Loucy (cell line): ENCODE measurements at regions not wholly inside any gene's neighbourhood (a gene's known extent, or its start where the extent isn't known, plus 50 kb on each side); places are given as distances from the start of the nearest gene placed in this dataset.

Experiments used
- H2AFZ ChIP-seq: fragments of 200-600 bp; sonication (generic); 2 replicates; pipeline ENCODE4 v1.6.0; 2016; ENCODE audit warnings: antibody characterized with exemption, mild to moderate bottlenecking, low read length, moderate library complexity
- H3F3A ChIP-seq: fragments of 200-600 bp; 2 replicates; pipeline ENCODE4 v1.6.0; 2016; ENCODE audit warnings: antibody characterized with exemption, low read depth, mild to moderate bottlenecking
- H3K27me3 ChIP-seq: fragments of 200-600 bp; sonication (generic); 2 replicates; pipeline ENCODE4 v1.6.1; 2014; ENCODE audit warnings: low read length, mild to moderate bottlenecking; ENCODE audit not compliant: insufficient read depth, poor library complexity, severe bottlenecking
- H3K36me3 ChIP-seq: fragments of 200-600 bp; sonication (generic); 2 replicates; pipeline ENCODE4 v1.6.1; 2016; ENCODE audit warnings: low read length; ENCODE audit not compliant: insufficient read depth
- H3K4me1 ChIP-seq: fragments of 200-600 bp; sonication (generic); 2 replicates; pipeline ENCODE4 v1.5.1; 2014; ENCODE audit warnings: low read length, mild to moderate bottlenecking; ENCODE audit not compliant: insufficient read depth, poor library complexity, severe bottlenecking
- H3K4me2 ChIP-seq: fragments of 200-600 bp; sonication (generic); 2 replicates; pipeline ENCODE4 v1.6.0; 2014; ENCODE audit warnings: antibody characterized with exemption, low read length, low read depth, mild to moderate bottlenecking; ENCODE audit not compliant: poor library complexity, severe bottlenecking
- H3K4me3 ChIP-seq: fragments of 200-600 bp; sonication (generic); 2 replicates; pipeline ENCODE4 v1.5.1; 2014; ENCODE audit warnings: low read length, mild to moderate bottlenecking, mixed read lengths; ENCODE audit not compliant: poor library complexity, severe bottlenecking
- H3K79me2 ChIP-seq: fragments of 200-600 bp; sonication (generic); 2 replicates; pipeline ENCODE4 v1.6.1; 2014; ENCODE audit warnings: low read length; ENCODE audit not compliant: insufficient read depth
- H3K9ac ChIP-seq: fragments of 200-600 bp; sonication (generic); 2 replicates; pipeline ENCODE4 v1.6.0; 2014; ENCODE audit warnings: mild to moderate bottlenecking, low read depth, low read length, moderate library complexity; ENCODE audit not compliant: poor library complexity, severe bottlenecking
- H3K9me2 ChIP-seq: fragments of 200-600 bp; sonication (generic); replicated peaks from 2 replicates; pipeline ENCODE4 v1.6.1; 2016; ENCODE audit warnings: low read depth, low read length, mixed read lengths
- H3K9me3 ChIP-seq: fragments of 200-600 bp; sonication (generic); 2 replicates; pipeline ENCODE4 v1.6.1; 2014; ENCODE audit warnings: mild to moderate bottlenecking, antibody characterized with exemption, low read length, low read depth; ENCODE audit not compliant: insufficient read depth
- H4K20me1 ChIP-seq: fragments of 200-600 bp; sonication (generic); 2 replicates; pipeline ENCODE4 v1.6.0; 2014; ENCODE audit warnings: antibody characterized with exemption, low read length, mild to moderate bottlenecking; ENCODE audit not compliant: insufficient read depth, poor library complexity, severe bottlenecking
- EZH2phosphoT487 ChIP-seq: fragments of 200-600 bp; IDR thresholded peaks from 2 replicates; pipeline ENCODE4 v1.6.1; 2018; ENCODE audit warnings: antibody characterized with exemption, mild to moderate bottlenecking, moderate library complexity, borderline replicate concordance
- TF ChIP-seq, protein P1 (sequence below): fragments of 200-600 bp; sonication (generic); conservative IDR thresholded peaks from 2 replicates; pipeline ENCODE4 v1.5.1; 2014; ENCODE audit warnings: mild to moderate bottlenecking, antibody characterized with exemption, low read length

DNA sequence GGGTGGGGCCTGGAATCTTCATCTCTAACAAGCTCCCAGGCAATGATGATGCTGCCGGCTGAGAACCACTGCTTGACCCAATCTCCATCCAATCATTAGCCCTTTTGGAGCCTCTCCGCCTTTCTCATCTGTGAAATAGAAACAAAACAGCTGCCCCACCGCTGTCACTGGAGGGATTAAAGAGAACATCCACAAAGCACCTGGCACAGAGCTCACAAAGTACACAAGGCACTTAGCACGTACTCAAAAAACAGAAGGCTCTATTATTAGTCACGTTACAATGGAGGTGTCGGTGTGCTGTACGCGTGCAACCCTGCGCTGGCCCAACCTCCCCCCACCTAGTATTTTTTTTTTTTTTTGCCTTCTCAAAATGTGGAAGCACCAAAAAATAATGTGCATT is 213.5 kb upstream of the ARID1B start:
- no peak overlapping the region for H3K4me3 ChIP-seq
- no peak for TF ChIP-seq EZH2phosphoT487
- TF ChIP-seq, protein P1, sequence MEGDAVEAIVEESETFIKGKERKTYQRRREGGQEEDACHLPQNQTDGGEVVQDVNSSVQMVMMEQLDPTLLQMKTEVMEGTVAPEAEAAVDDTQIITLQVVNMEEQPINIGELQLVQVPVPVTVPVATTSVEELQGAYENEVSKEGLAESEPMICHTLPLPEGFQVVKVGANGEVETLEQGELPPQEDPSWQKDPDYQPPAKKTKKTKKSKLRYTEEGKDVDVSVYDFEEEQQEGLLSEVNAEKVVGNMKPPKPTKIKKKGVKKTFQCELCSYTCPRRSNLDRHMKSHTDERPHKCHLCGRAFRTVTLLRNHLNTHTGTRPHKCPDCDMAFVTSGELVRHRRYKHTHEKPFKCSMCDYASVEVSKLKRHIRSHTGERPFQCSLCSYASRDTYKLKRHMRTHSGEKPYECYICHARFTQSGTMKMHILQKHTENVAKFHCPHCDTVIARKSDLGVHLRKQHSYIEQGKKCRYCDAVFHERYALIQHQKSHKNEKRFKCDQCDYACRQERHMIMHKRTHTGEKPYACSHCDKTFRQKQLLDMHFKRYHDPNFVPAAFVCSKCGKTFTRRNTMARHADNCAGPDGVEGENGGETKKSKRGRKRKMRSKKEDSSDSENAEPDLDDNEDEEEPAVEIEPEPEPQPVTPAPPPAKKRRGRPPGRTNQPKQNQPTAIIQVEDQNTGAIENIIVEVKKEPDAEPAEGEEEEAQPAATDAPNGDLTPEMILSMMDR, result no peak
- no peak overlapping the region for H3K4me2 ChIP-seq
- H3K9ac ChIP-seq, result no peak overlapping the region
- no peaks in the 10 kb centered on the region for H4K20me1 ChIP-seq
- H3K79me2 ChIP-seq, result no peaks in the 10 kb centered on the region
- H3K9me3 ChIP-seq, result peaks cover 10% of the 10 kb centered on the region; the same call in 1 of the 2 replicates
- H2AFZ ChIP-seq, result no peak overlapping the region
- H3K9me2 ChIP-seq, result no peaks in the 10 kb centered on the region
- no peaks in the 10 kb centered on the region for H3F3A ChIP-seq
- H3K36me3 ChIP-seq, result no peaks in the 10 kb centered on the region
- H3K27me3 ChIP-seq, result no peaks in the 10 kb centered on the region
- H3K4me1 ChIP-seq, result no peaks in the 10 kb centered on the region

DNA sequence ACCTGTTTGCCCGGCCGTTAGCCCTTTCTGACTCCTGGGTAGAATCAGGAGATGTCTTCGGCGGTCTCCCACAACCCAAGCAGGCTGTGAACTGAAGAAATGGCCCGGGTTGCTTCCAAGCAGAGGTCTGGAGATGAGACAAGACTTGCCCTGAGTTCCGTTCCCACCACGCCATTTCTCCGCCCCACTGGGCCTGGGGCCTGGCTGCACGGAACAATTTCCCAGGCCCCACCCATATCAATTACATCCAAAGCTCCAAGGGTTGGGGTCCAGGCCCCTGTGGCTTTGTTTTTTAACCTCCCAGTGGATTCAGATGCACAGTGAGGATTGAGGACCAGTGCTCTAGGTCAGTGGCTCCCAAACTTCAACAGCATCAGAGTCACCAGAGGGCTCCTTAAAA is 214.5 kb upstream of the ARID1B start:
- Histone ChIP-seq H3K79me2 (no peaks in the 10 kb centered on the region), H3K36me3 (no peaks in the 10 kb centered on the region), H3K4me2 (no peak overlapping the region), H2AFZ (no peak overlapping the region), H3K9ac (no peak overlapping the region), H3K9me3 (peaks cover 10% of the 10 kb centered on the region; the same call in 1 of the 2 replicates), H3K4me3 (no peak overlapping the region), H3F3A (no peaks in the 10 kb centered on the region), H3K27me3 (no peaks in the 10 kb centered on the region), H3K4me1 (peaks cover 4% of the 10 kb centered on the region), H4K20me1 (no peaks in the 10 kb centered on the region), H3K9me2 (no peaks in the 10 kb centered on the region)
- TF ChIP-seq EZH2phosphoT487, result no peak
- TF ChIP-seq, protein P1, result no peak

DNA sequence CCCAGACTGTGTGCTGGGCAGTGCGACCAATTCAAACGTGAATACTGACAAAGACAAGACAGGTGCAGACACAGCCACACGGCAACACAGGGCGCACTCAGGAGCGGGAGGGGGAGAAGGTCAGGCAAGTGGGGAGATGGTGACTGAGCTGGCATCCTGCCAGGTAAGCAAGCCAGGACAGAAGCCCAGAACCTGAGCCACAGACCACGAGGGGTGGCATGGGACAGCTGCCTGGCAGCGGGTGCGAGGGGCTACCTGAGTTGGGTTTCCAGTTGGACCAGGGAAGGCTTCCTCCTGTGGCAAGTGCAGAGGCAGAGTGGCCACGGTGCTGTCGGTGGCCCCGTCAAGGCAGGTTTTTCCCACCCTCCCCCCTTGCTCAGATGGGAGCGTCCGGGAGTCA is 215.2 kb upstream of the ARID1B start:
- Histone ChIP-seq H3K27me3 (no peaks in the 10 kb centered on the region), H3K9ac (no peak overlapping the region), H3K9me2 (no peaks in the 10 kb centered on the region), H4K20me1 (no peaks in the 10 kb centered on the region), H3K36me3 (no peaks in the 10 kb centered on the region), H3K79me2 (no peaks in the 10 kb centered on the region), H3K9me3 (peaks cover 10% of the 10 kb centered on the region; the same call in 1 of the 2 replicates), H3K4me3 (no peak overlapping the region), H3K4me1 (peaks cover 10% of the 10 kb centered on the region), H3F3A (no peaks in the 10 kb centered on the region), H3K4me2 (no peak overlapping the region), H2AFZ (no peak overlapping the region)
- TF ChIP-seq, protein P1, result no peak
- TF ChIP-seq EZH2phosphoT487, result no peak
